ENCODE measurements at regions not wholly inside any gene's neighbourhood (a gene's known extent, or its start where the extent isn't known, plus 50 kb on each side); places are given as distances from the start of the nearest gene placed in this dataset.

DNA sequence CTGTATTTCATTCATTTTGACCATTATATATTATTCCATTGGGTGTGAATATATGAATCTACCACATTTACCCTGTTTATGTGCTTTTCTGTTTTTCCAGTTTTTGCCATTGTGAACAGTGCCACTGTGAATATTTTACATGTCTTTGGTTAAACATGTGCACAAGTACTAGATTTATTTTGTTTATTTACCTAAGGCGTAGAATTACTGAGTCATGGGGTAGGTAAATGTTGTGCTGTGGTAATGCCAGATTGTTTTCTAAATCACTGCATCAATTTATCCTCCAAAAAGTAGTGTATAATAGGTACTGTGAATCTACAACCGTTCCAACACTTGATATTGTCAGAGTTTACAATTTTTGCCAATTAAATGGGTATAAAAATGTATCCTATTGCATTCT lies 362.1 kb upstream of the AGTR1 start:
- TF ChIP-seq, protein P1, sequence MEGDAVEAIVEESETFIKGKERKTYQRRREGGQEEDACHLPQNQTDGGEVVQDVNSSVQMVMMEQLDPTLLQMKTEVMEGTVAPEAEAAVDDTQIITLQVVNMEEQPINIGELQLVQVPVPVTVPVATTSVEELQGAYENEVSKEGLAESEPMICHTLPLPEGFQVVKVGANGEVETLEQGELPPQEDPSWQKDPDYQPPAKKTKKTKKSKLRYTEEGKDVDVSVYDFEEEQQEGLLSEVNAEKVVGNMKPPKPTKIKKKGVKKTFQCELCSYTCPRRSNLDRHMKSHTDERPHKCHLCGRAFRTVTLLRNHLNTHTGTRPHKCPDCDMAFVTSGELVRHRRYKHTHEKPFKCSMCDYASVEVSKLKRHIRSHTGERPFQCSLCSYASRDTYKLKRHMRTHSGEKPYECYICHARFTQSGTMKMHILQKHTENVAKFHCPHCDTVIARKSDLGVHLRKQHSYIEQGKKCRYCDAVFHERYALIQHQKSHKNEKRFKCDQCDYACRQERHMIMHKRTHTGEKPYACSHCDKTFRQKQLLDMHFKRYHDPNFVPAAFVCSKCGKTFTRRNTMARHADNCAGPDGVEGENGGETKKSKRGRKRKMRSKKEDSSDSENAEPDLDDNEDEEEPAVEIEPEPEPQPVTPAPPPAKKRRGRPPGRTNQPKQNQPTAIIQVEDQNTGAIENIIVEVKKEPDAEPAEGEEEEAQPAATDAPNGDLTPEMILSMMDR (IDR thresholded peaks at IDR 0.05; ENCODE audit: insufficient read depth, low read depth, low read length), result no peak
- TF ChIP-seq EZH2 (IDR thresholded peaks at IDR 0.05; ENCODE audit: insufficient read depth, low read length), result no peak
